ENCODE measurements at regions not wholly inside any gene's neighbourhood (a gene's known extent, or its start where the extent isn't known, plus 50 kb on each side); places are given as distances from the start of the nearest gene placed in this dataset.
"Not testable (repeated sequence)": the region's sequence is repeated elsewhere in the genome, so short reads cannot be mapped to it uniquely, and the experiment has no call there.

- no peak for DNase-seq
- Histone ChIP-seq H3K4me3 (ENCODE audit: low read depth, low read length) (no peak overlapping the region), H3K9me3 (ENCODE audit: severe bottlenecking) (no peaks in the 10 kb centered on the region), H3K27me3 (ENCODE audit: insufficient read depth, low read depth, severe bottlenecking) (no peaks in the 10 kb centered on the region), H3K27ac (no peak overlapping the region), H3K36me3 (no peaks in the 10 kb centered on the region)
- TF ChIP-seq CTCF (IDR thresholded peaks at IDR 0.05; ENCODE audit: low read depth, low read length), result no peak
Observed at GRCh38 chr13:79933389-79933788, 407.5 kb downstream of the SPRY2 start.

- no peak for DNase-seq
- no peak overlapping the region for H3K27ac ChIP-seq
- H3K4me3 ChIP-seq (ENCODE audit: low read depth, low read length), result no peak overlapping the region
- H3K9me3 ChIP-seq (ENCODE audit: severe bottlenecking), result no peaks in the 10 kb centered on the region
- H3K36me3 ChIP-seq, result no peaks in the 10 kb centered on the region
- no peak for TF ChIP-seq CTCF (IDR thresholded peaks at IDR 0.05; ENCODE audit: low read depth, low read length)
- no peaks in the 10 kb centered on the region for H3K27me3 ChIP-seq (ENCODE audit: insufficient read depth, low read depth, severe bottlenecking)
Observed at GRCh38 chr13:79932556-79932955, 408.4 kb downstream of the SPRY2 start.

GRCh38 chr13:79923973-79924556 is 416.9 kb downstream of the SPRY2 start:
- not testable (repeated sequence) for DNase-seq; H3K27me3 ChIP-seq (ENCODE audit: insufficient read depth, low read depth, severe bottlenecking); H3K9me3 ChIP-seq (ENCODE audit: severe bottlenecking); H3K27ac ChIP-seq; H3K4me3 ChIP-seq (ENCODE audit: low read depth, low read length); H3K36me3 ChIP-seq

GRCh38 chr13:79919091-79919490 is 421.8 kb downstream of the SPRY2 start:
- TF ChIP-seq CTCF (IDR thresholded peaks at IDR 0.05; ENCODE audit: low read depth, low read length), result no peak
- Histone ChIP-seq H3K9me3 (ENCODE audit: severe bottlenecking) (no peaks in the 10 kb centered on the region), H3K27me3 (ENCODE audit: insufficient read depth, low read depth, severe bottlenecking) (no peaks in the 10 kb centered on the region)

GRCh38 chr13:79918620-79919019 is 422.3 kb downstream of the SPRY2 start:
- peak; percentile 27 for DNase-seq
- no peaks in the 10 kb centered on the region for H3K27me3 ChIP-seq (ENCODE audit: insufficient read depth, low read depth, severe bottlenecking)
- no peak overlapping the region for H3K4me3 ChIP-seq (ENCODE audit: low read depth, low read length)
- no peaks in the 10 kb centered on the region for H3K9me3 ChIP-seq (ENCODE audit: severe bottlenecking)
- no peak overlapping the region for H3K27ac ChIP-seq
- TF ChIP-seq CTCF (IDR thresholded peaks at IDR 0.05; ENCODE audit: low read depth, low read length), result no peak
- no peaks in the 10 kb centered on the region for H3K36me3 ChIP-seq

More at GRCh38 chr13:79919091-79919490, 421.8 kb downstream of the SPRY2 start:
- Histone ChIP-seq H3K36me3 (no peaks in the 10 kb centered on the region), H3K27ac (no peak overlapping the region), H3K4me3 (ENCODE audit: low read depth, low read length) (no peak overlapping the region)
- DNase-seq, result no peak

GRCh38 chr13:79917628-79918027 is 423.3 kb downstream of the SPRY2 start:
- Histone ChIP-seq H3K27me3 (ENCODE audit: insufficient read depth, low read depth, severe bottlenecking) (no peaks in the 10 kb centered on the region), H3K4me3 (ENCODE audit: low read depth, low read length) (no peak overlapping the region), H3K9me3 (ENCODE audit: severe bottlenecking) (no peaks in the 10 kb centered on the region), H3K36me3 (no peaks in the 10 kb centered on the region), H3K27ac (no peak overlapping the region)
- no peak for DNase-seq
- no peak for TF ChIP-seq CTCF (IDR thresholded peaks at IDR 0.05; ENCODE audit: low read depth, low read length)
